ENCODE measurements at regions not wholly inside any gene's neighbourhood (a gene's known extent, or its start where the extent isn't known, plus 50 kb on each side); places are given as distances from the start of the nearest gene placed in this dataset.

GRCh38 chr9:120338340-120338739 lies 241.6 kb downstream of the CDK5RAP2 start:
- no peaks in the 10 kb centered on the region for H3K27me3 ChIP-seq (ENCODE audit: control insufficient read depth, insufficient read depth, low read length)
- H3K36me3 ChIP-seq (ENCODE audit: insufficient read depth, low read length) = no peaks in the 10 kb centered on the region
- no peaks in the 10 kb centered on the region for H3K9me3 ChIP-seq (replicated peaks; ENCODE audit: low read length)
- no peak overlapping the region for H3K9ac ChIP-seq (ENCODE audit: low read depth, low read length)
- no peak overlapping the region for H3K4me3 ChIP-seq (ENCODE audit: low read length)
- H3K4me1 ChIP-seq (ENCODE audit: control insufficient read depth, insufficient read depth, low read length) = peaks cover 7% of the 10 kb centered on the region
- no peak overlapping the region for H3K4me2 ChIP-seq (ENCODE audit: low read length)

GRCh38 chr9:120337131-120337530 lies 242.8 kb downstream of the CDK5RAP2 start:
- H3K4me1 ChIP-seq (ENCODE audit: control insufficient read depth, insufficient read depth, low read length) = peaks cover 7% of the 10 kb centered on the region
- no peaks in the 10 kb centered on the region for H3K27me3 ChIP-seq (ENCODE audit: control insufficient read depth, insufficient read depth, low read length)
- H3K36me3 ChIP-seq (ENCODE audit: insufficient read depth, low read length) = no peaks in the 10 kb centered on the region
- H3K9me3 ChIP-seq (replicated peaks; ENCODE audit: low read length) = no peaks in the 10 kb centered on the region
- H3K4me2 ChIP-seq (ENCODE audit: low read length) = no peak overlapping the region
- H3K9ac ChIP-seq (ENCODE audit: low read depth, low read length) = no peak overlapping the region
- H3K4me3 ChIP-seq (ENCODE audit: low read length) = no peak overlapping the region

GRCh38 chr9:120336753-120337090 lies 243.2 kb downstream of the CDK5RAP2 start:
- H3K4me3 ChIP-seq (ENCODE audit: low read length) = no peak overlapping the region

GRCh38 chr9:120336021-120336752 lies 243.8 kb downstream of the CDK5RAP2 start:
- Histone ChIP-seq H3K36me3 (ENCODE audit: insufficient read depth, low read length) (no peaks in the 10 kb centered on the region), H3K9me3 (replicated peaks; ENCODE audit: low read length) (no peaks in the 10 kb centered on the region), H3K27me3 (ENCODE audit: control insufficient read depth, insufficient read depth, low read length) (no peaks in the 10 kb centered on the region), H3K9ac (ENCODE audit: low read depth, low read length) (no peak overlapping the region), H3K4me3 (ENCODE audit: low read length) (no peak overlapping the region), H3K4me1 (ENCODE audit: control insufficient read depth, insufficient read depth, low read length) (peaks cover 7% of the 10 kb centered on the region), H3K4me2 (ENCODE audit: low read length) (no peak overlapping the region)

More at GRCh38 chr9:120336753-120337090, 243.2 kb downstream of the CDK5RAP2 start:
- no peaks in the 10 kb centered on the region for H3K9me3 ChIP-seq (replicated peaks; ENCODE audit: low read length)
- peaks cover 7% of the 10 kb centered on the region for H3K4me1 ChIP-seq (ENCODE audit: control insufficient read depth, insufficient read depth, low read length)
- H3K9ac ChIP-seq (ENCODE audit: low read depth, low read length) = no peak overlapping the region
- H3K4me2 ChIP-seq (ENCODE audit: low read length) = no peak overlapping the region
- H3K27me3 ChIP-seq (ENCODE audit: control insufficient read depth, insufficient read depth, low read length) = no peaks in the 10 kb centered on the region
- no peaks in the 10 kb centered on the region for H3K36me3 ChIP-seq (ENCODE audit: insufficient read depth, low read length)

- H3K36me3 ChIP-seq (ENCODE audit: insufficient read depth, low read length) = no peaks in the 10 kb centered on the region
- no peaks in the 10 kb centered on the region for H3K9me3 ChIP-seq (replicated peaks; ENCODE audit: low read length)
- no peak overlapping the region for H3K4me3 ChIP-seq (ENCODE audit: low read length)
- no peak overlapping the region for H3K9ac ChIP-seq (ENCODE audit: low read depth, low read length)
- peaks cover under 1% of the 10 kb centered on the region for H3K27me3 ChIP-seq (ENCODE audit: control insufficient read depth, insufficient read depth, low read length)
- H3K4me1 ChIP-seq (ENCODE audit: control insufficient read depth, insufficient read depth, low read length) = peaks cover 7% of the 10 kb centered on the region
- H3K4me2 ChIP-seq (ENCODE audit: low read length) = no peak overlapping the region
These were observed 248.1 kb downstream of the CDK5RAP2 start for GRCh38 chr9:120331913-120332312.

- Histone ChIP-seq H3K4me1 (ENCODE audit: control insufficient read depth, insufficient read depth, low read length) (no peaks in the 10 kb centered on the region), H3K27me3 (ENCODE audit: control insufficient read depth, insufficient read depth, low read length) (peaks cover 4% of the 10 kb centered on the region), H3K36me3 (ENCODE audit: insufficient read depth, low read length) (no peaks in the 10 kb centered on the region), H3K4me3 (ENCODE audit: low read length) (no peak overlapping the region), H3K4me2 (ENCODE audit: low read length) (no peak overlapping the region), H3K9ac (ENCODE audit: low read depth, low read length) (no peak overlapping the region), H3K9me3 (replicated peaks; ENCODE audit: low read length) (no peaks in the 10 kb centered on the region)
These were observed 249.9 kb downstream of the CDK5RAP2 start for GRCh38 chr9:120330031-120330430.

GRCh38 chr9:120327322-120327721 lies 252.6 kb downstream of the CDK5RAP2 start:
- Histone ChIP-seq H3K27me3 (ENCODE audit: control insufficient read depth, insufficient read depth, low read length) (peaks cover 6% of the 10 kb centered on the region), H3K36me3 (ENCODE audit: insufficient read depth, low read length) (no peaks in the 10 kb centered on the region), H3K9ac (ENCODE audit: low read depth, low read length) (no peak overlapping the region), H3K4me2 (ENCODE audit: low read length) (no peak overlapping the region), H3K9me3 (replicated peaks; ENCODE audit: low read length) (no peaks in the 10 kb centered on the region), H3K4me3 (ENCODE audit: low read length) (no peak overlapping the region), H3K4me1 (ENCODE audit: control insufficient read depth, insufficient read depth, low read length) (no peaks in the 10 kb centered on the region)

- Histone ChIP-seq H3K27me3 (ENCODE audit: control insufficient read depth, insufficient read depth, low read length) (peaks cover 13% of the 10 kb centered on the region), H3K4me1 (ENCODE audit: control insufficient read depth, insufficient read depth, low read length) (no peaks in the 10 kb centered on the region), H3K4me3 (ENCODE audit: low read length) (no peak overlapping the region), H3K9ac (ENCODE audit: low read depth, low read length) (no peak overlapping the region), H3K36me3 (ENCODE audit: insufficient read depth, low read length) (no peaks in the 10 kb centered on the region), H3K9me3 (replicated peaks; ENCODE audit: low read length) (no peaks in the 10 kb centered on the region), H3K4me2 (ENCODE audit: low read length) (no peak overlapping the region)
These were observed 253.8 kb downstream of the CDK5RAP2 start for GRCh38 chr9:120326049-120326693.

- peaks cover 17% of the 10 kb centered on the region for H3K27me3 ChIP-seq (ENCODE audit: control insufficient read depth, insufficient read depth, low read length)
- no peaks in the 10 kb centered on the region for H3K4me1 ChIP-seq (ENCODE audit: control insufficient read depth, insufficient read depth, low read length)
- no peak overlapping the region for H3K4me2 ChIP-seq (ENCODE audit: low read length)
- no peaks in the 10 kb centered on the region for H3K9me3 ChIP-seq (replicated peaks; ENCODE audit: low read length)
- H3K9ac ChIP-seq (ENCODE audit: low read depth, low read length) = no peak overlapping the region
- H3K4me3 ChIP-seq (ENCODE audit: low read length) = no peak overlapping the region
- no peaks in the 10 kb centered on the region for H3K36me3 ChIP-seq (ENCODE audit: insufficient read depth, low read length)
These were observed 254.8 kb downstream of the CDK5RAP2 start for GRCh38 chr9:120324996-120325642.

- no peaks in the 10 kb centered on the region for H3K36me3 ChIP-seq (ENCODE audit: insufficient read depth, low read length)
- H3K4me2 ChIP-seq (ENCODE audit: low read length) = no peak overlapping the region
- peaks cover 19% of the 10 kb centered on the region for H3K27me3 ChIP-seq (ENCODE audit: control insufficient read depth, insufficient read depth, low read length)
- H3K4me3 ChIP-seq (ENCODE audit: low read length) = no peak overlapping the region
- H3K9me3 ChIP-seq (replicated peaks; ENCODE audit: low read length) = no peaks in the 10 kb centered on the region
- no peak overlapping the region for H3K9ac ChIP-seq (ENCODE audit: low read depth, low read length)
- H3K4me1 ChIP-seq (ENCODE audit: control insufficient read depth, insufficient read depth, low read length) = no peaks in the 10 kb centered on the region
These were observed 255.5 kb downstream of the CDK5RAP2 start for GRCh38 chr9:120324461-120324860.

- no peak overlapping the region for H3K4me2 ChIP-seq (ENCODE audit: low read length)
- H3K9ac ChIP-seq (ENCODE audit: low read depth, low read length) = no peak overlapping the region
- no peaks in the 10 kb centered on the region for H3K36me3 ChIP-seq (ENCODE audit: insufficient read depth, low read length)
- H3K9me3 ChIP-seq (replicated peaks; ENCODE audit: low read length) = no peaks in the 10 kb centered on the region
- no peaks in the 10 kb centered on the region for H3K4me1 ChIP-seq (ENCODE audit: control insufficient read depth, insufficient read depth, low read length)
- no peak overlapping the region for H3K4me3 ChIP-seq (ENCODE audit: low read length)
- peaks cover 19% of the 10 kb centered on the region for H3K27me3 ChIP-seq (ENCODE audit: control insufficient read depth, insufficient read depth, low read length)
These were observed 256.8 kb downstream of the CDK5RAP2 start for GRCh38 chr9:120323125-120323524.

Measured in skeletal muscle satellite cell (primary cell).